Fibroblast of gingiva (primary cell): ENCODE measurements at regions not wholly inside any gene's neighbourhood (a gene's known extent, or its start where the extent isn't known, plus 50 kb on each side); places are given as distances from the start of the nearest gene placed in this dataset.
A peak's percentile ranks its signal among the peaks of the same experiment; 100 is the strongest.
"Not testable (repeated sequence)": the region's sequence is repeated elsewhere in the genome, so short reads cannot be mapped to it uniquely, and the experiment has no call there.

ENCODE experiments used
- DNase-seq: peaks from one replicate; pipeline ENCODE4 v3.0.0-alpha.2; 2011; ENCODE audit warnings: low read depth

DNA sequence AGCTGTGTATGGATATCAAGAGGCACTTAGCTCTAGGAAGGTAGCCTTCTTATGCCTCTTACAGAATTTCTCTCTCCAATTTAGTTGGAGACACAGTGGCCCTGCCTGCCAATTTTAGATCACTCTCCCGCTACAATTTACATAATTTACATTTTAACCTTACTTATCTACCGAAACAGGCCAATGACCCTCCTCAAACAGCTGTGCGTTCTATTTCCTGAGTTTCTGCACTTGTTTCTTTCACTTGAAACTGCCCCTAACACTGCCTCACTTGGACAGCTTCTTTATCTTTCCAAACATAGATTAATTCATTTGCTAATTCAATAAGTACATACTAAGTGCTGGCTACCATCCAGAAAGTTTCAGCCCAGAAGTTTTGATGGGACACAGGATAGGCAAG is 52.9 kb upstream of the HDDC2 start:
- DNase-seq: no peak

DNA sequence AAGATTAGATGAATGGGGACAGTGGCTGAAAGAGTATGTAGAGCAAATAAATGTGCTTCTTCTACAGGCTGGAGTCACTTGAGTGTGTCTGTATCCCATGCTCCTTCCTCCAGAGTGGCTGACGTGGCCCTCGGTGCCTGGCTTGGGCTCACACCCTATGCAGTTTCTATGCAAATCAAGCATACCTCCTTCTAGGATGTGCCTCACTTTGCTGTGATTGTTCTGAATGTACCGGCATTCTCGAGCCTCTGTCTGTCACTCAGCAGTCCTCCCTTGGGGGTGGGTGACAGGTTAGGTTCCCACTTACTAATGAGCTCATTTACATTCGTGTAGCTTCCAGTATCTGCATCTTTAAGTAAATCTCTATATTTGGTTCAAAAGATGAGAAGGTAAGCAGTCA is 55.1 kb upstream of the HDDC2 start:
- no peak for DNase-seq

DNA sequence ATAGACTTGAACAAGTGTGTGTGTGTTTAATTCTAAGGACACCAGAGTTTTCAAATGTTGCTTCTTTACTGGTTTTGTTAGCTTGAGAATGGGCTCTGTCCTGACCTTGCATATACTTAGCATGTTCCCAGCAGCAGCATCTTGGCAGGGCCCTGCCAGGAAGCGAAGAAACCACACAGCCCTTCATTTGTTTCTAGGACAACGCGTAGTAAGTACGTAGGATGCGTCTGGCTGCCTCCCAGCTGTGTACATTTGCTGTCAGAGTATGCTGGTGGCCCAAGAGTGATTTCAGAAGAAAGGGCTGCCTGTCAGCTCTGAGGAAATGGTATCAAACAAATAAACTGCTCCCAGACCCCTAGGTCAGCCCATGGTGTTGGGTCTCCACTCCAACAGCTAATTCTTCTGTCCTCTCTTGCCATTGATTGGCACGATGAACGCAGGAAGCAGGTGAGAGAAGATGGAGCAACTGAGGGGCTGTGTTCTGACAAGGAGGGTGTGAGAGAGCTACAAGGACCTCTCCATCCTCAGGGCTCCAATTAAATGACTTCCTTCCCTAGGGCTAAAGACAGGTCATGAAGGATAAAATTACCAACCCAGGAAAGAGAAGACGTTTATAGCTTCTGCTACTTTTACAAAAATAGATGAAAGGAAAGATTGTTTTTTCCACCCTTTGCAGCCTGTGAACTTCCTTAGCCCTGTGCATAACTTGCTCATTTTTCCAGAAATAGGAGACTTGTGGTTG is 55.9 kb upstream of the HDDC2 start:
- DNase-seq: no peak

DNA sequence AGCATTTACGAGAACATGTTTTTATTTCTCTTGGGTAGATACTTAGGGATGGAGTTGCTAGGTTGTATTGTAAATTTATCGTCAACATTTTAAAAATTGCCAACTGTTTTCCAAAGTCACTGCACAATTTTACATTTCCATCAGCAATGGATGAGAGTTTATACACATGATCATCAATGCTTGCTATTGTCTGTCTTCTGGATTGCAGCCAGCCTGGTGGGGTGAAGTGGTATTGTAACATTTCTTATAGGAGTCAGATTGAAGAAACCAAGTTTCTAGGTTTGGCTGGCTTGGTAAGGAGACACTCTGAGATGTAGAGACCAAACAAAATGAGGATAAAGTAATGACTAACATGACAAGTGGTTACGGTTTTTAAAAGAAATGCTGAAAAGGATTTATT is 57.1 kb upstream of the HDDC2 start:
- no peak for DNase-seq

DNA sequence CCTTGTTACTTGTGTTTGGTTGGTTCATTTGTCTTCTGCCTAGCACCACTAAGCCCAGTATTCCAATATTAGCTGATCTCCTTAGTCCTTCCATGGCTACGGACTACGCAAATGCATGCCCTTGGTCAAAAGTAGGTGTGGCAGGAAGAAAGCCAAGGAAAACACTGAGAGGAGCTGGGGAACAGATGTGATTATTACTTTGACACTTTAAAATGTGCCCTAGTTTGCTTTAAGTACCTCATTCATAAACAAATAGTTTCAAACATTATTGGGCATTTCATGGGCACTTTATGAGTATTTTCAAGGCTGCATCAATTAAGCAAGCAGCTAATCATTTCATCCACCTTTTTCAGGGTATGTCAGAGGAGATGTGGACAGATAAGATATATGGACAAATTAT is 60.1 kb upstream of the HDDC2 start:
- no peak for DNase-seq

DNA sequence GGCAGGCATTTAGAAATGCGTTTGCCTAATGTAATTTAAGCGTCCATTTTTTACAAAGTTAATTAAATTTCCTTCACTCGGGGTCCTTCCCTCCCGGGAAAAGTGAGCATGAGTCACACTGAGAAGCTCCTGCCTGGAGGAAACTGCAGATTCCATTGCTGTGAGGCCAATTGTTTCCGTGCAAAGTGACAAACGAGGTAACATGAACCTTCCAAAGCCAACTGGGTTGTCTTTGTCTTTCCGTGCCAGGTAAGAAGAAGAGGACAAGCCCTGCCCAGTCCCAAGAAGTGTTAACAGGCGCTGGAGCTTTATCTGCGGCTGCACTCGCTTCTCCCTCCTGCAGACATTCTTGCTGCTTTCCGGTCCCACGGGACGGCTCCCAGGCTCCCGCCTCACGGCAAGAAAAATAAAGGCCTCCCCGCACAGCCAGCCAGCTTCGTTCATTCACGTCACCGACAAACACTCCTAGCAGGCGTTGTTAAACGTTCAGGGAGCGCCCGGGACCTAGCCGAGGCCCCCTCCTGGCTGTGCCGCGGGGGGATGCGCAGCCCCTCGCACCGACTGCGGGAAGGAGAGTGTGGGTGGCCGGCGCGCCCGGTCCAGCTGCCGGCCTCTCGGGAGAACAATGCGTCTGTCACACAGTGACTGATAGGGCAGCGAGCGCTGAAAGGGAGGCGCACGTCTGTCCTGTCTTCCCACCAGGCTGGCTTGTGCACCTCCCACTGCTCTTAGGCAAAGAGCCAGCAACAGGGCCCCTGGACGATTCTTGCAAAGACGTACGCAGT is 61.5 kb upstream of the HDDC2 start:
- peak; percentile 24 for DNase-seq

DNA sequence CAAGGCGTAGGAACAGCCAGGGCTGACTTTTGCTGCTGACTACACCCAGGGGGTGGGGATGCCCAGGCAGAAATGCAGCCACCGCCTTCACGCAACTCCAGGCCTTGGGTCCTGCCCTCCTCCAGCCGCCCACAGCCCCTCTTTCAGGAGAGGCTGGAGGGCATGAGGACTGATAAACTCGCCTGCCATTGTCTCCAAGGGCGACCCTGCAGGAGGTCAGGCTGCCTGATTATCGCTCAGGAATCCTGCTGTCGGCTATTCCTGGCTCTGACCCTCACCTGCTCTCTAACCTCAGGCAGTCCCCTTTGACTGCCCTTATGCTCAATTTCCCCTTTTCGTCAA is 62.0 kb upstream of the HDDC2 start:
- DNase-seq: no peak

DNA sequence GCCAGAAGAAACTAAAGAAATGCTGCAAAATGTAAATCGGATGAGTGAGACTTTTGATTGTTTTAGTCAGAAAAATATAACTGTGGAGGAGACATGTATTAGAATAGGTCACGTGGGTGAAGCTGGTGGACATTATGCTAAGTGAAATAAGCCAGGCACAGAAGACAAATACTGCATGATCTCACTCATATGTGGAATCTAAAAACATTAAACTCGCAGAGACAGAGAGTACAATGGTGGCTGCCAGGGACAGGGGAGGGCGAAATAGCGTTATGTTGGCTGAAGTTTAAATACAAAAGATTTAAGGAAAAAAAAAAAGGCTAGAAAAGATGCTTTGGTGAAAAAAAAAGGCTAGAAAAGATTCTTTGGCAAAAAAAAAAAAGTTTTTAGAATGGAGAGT is 63.5 kb upstream of the HDDC2 start:
- no peak for DNase-seq

DNA sequence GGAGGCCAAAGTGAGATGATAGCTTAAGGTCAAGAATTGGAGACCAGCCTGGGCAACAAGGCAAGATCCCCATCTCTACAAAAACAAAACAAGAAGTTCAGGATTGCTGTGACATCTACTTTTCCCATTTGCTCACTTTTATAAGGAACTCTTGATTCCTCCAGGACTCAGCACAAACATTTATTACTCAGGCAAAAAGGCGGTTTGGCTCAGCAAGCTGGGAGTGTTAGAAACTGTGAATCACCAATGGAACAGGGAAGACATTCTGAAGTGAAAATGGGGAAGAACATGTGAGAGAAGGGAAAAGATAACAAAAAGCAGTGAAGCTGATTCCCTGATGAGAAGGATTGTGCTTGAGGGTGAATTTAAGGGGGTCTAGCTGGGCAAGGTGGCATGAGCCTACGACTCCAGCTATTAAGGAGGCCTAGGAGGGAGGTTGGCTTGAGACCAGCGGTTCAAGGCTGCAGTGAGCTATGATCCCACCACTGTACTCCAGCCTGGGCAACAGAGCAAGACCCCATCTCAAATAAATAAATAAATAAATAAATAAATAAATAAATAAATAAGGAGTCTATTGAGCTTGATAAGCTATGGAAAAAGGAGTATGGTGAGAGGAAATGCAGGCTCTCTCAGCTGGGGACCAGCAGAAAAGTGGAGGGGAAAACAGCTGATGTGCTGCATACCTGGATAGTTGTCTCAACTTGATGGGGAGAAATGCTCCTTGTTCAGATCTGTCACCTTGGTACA is 65.4 kb upstream of the HDDC2 start:
- no peak for DNase-seq

DNA sequence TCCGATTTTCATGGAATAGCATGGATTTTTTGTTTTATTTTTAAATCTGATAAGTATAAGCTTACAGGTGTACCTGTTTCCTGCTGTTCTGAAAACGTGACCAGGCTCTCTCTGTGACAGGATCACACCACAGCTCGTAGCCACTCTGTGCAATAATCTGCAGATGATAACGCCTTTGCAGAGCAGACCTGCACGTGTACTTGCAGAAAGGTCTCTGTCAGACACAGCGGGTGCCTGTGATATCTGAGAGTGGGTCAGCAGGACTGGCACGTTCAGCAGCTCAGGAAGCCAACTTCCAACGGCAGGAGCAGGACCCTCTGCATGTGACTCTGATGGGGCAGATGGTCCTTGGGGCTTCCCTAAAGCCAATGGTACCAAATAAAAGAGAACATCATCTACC is 68.6 kb upstream of the HDDC2 start:
- DNase-seq: no peak

DNA sequence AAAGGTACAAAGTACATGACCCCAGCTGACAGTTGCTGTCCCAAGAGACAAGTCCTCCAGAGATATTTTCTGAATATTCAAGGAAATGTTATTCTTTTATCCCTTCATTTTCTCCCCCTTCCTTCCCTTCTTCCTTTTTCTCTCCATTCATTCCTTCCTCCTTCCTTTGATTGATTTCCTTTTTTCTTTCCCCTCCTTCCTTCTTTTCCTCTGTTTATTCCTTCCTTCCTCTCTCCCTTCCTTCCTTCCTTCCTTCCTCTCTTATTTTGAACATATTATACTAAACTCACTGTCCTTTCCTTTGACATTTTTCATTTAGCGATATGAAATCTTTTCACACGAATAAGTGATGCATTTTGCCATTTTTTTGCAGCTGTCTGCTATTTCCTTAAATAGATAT is 73.2 kb upstream of the HDDC2 start:
- DNase-seq: no peak

DNA sequence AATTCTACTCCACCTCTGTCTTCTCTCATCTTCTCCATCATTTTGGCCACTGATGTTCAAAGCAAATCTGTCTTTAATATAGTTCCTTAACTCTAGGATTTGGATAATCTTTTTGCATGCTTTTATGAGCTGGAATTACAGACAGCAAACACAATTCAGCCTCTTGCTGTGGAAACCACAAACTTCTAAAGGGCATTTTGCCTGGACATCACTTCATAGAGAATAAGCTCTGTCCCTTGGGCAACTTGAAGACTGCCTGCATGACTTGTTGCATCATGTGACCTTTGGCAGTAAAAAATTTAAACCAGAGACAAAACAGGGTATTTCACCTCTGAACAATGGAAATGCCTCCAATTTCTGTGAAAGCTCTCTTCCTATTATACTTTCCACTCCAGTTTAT is 74.1 kb upstream of the HDDC2 start:
- DNase-seq: peak; percentile 85

DNA sequence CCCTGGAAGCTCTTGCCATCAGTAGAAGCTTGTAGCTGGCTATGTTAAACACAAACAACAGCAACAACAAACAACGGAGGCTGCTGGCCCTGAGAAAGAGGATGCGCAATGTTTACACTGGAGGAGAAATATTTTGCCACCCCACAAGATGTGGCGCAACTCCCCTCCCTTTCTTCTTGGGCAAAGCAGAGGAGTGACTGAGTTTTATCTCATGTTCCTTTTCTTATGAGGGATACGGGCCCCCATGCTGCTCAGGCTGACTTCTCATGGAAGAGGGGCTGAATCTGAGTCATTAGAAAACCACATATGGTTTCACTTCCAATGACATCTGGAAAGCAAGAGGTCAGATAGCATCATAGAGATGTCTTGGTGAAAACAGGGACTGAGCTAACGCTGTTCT is 75.9 kb upstream of the HDDC2 start:
- DNase-seq: peak; percentile 89

DNA sequence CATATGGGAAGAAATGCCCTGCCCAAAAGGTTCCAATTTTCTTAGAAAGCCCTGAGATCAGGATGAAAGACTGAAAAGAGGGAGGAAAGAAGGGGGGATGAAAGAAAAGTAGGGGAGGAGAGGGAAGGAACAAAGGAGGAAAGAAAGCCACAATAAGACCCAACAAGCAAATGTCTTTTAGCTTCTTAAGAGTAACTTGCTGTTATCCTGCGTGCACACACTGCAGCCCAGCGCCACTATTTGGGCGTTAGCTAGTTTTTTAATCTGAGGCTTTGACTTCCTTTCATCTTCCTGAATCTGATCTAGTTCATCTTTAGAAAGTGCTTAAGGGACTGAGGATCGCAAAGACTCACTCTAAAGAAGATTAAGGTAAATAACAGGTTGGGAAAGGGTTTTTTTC is 77.4 kb upstream of the HDDC2 start:
- DNase-seq: no peak

DNA sequence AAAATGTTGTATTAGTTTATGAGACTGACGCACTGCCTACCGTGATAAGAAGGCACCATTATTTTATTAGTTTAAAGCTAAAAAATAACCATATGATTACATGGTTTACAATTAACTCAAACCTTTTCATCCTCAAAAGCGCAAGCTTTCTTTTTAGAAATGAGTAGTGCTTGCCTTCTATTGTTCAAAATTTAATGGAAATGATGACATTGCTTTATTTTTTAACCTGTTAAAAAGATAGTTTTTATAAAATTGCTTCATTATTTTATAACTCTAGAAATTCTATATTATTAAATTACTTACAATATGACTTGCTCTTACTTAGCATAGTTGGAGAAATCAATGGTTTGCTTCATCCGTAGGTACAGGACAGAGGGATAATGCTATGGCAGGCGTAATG is 78.7 kb upstream of the HDDC2 start:
- no peak for DNase-seq

DNA sequence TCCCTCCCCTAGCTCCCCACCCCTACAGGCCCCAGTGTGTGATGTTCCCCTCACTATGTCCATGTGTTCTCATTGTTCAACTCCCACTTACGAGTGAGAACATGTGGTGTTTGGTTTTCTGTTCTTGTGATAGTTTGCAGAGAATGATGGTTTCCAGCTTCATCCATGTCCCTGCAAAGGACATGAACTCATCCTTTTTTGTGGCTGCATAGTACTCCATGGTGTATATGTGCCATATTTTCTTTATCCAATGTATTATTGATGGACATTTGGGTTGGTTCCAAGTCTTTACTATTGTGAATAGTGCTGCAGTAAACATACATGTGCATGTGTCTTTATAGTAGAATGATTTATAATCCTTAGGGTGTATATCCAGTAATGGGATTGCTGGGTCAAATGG is 84.6 kb upstream of the HDDC2 start:
- not testable (repeated sequence) for DNase-seq

DNA sequence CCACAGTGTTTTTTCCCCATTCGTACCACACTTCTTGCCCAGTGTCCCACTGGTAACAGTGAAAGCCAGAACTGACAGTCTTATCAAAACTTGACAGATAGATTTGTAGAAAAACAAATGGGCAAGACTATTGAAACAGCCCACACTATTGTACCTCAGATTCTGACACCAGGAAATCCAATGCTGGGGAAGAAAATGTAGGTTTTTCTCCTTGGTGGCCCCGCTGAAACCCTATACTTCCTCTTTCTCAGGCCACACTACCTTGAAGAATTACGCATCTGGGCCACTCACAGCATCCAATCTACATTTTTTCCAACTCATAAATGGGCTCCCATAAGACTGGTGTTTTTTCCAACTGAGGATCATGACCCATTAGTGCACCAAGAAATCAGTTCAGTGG is 90.9 kb upstream of the HDDC2 start:
- DNase-seq: no peak

DNA sequence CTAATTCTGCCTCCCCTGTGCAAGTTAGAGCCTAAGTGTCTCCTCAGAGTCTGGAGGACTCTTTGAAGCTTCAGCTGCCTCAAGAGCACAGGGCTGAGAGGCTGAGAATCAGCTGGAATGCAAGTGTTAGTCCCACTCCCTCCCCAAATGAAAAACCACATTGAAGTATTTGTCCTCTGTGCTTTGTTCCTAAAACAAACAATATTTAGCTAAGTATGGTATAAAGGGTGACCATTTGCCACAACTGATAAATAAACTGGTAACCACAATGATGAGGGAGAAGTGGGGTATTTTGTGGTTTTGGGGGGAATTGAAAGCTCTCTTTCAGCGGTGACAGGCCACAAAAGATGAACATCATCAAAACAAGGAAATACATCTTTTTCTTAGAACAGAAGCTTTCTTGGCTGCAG is 91.7 kb upstream of the HDDC2 start:
- no peak for DNase-seq

DNA sequence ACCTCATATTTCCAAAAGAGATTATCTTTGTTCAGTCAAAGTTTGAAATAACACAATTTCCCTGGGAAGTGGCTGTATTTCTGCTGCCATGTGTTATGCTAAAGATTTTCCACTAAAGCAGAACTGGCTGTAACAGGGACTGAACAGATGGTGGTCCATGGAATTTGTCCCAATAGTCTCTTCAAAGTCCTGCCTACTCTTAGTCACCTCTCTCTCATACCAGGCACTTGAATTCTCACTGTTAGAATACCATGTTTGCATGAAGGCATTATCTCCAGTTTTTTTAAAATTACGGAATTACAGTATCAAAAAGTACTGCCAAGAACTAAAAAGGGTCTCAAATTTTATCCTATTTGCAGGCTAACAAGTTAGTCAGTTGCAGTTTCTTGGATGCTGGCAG is 105.0 kb upstream of the HDDC2 start:
- DNase-seq: no peak

DNA sequence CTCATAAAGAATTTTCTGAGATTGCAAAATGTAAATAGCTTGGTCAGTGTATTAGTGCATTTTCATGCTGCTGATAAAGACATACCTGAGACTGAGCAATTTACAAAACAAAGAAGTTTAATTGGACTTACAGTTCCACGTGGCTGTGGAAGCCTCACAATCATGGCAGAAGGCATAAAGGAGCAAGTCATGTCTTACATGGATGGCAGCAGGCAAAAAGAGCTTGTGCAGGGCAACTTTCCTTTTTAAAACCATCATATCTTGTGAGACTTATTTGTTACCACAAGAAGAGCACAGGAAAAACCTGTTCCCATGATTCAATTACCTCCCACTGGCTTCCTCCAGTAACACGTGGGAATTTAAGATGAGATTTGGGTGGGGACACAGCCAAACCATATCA is 112.7 kb upstream of the HDDC2 start:
- no peak for DNase-seq

DNA sequence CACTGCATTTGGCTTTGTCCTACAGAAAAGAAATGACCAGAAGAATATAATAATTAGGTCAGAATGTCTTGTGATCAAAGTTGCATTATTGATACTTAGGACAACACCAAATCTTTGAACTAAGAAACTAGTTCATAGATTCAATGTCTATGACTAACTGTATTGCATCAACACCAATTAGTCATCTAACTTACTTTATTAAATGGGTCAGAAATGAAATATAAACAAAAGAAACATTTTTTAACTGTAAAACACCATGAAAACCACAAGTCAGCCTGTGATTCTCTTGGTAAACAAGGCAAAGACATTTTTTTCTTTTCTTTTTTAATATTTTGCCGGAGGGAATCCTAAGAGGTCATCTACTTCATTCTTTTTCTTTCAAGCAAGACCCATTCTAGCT is 114.1 kb upstream of the HDDC2 start:
- peak; percentile 30 for DNase-seq

DNA sequence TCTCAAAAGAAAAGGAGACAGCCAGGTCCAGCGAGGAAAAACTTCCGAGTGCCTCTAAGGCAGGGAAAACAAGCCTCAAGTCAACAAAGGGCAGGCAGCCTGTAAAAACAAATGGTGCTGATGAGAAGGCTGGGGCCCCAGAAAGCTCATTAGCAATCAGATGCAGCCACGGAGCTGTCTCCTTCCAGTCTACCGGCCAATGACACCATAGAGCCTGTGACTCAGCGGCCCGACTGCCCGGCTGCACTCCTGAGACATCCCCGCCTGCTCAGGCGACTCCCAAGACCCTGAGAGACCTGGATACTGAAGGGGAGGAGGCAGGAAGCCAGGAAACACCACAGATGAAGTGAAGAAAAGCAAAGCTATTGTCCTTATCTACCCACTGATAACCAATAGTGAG is 120.1 kb upstream of the HDDC2 start:
- no peak for DNase-seq

DNA sequence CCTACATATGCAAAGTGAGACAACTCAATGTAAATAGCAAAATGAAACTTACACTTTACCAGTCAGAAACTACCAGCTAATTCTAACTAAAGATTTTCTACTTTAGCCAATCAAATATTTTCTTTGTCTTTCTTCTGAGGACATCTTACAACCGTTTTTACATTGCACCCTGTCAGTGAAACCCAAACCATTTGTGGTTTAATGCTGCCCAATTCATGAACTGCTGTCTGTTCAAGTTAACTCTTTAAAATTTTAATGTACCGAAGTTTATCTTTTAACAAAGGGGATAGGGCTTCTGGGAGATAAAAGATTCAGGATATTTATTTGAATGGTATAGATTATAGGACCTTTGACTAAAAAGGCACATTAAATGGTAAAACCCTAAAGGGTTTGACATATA is 121.3 kb upstream of the HDDC2 start:
- DNase-seq: no peak
